Common myeloid progenitor, CD34-positive (primary cell): ENCODE measurements at regions not wholly inside any gene's neighbourhood (a gene's known extent, or its start where the extent isn't known, plus 50 kb on each side); places are given as distances from the start of the nearest gene placed in this dataset.

Source experiments
- CTCF ChIA-PET: fragments of 350-600 bp; sonication (Branson Sonifier 250); formaldehyde crosslinking; loops from one replicate; lab custom pipeline; 2021; ENCODE audit warnings: antibody characterized with exemption; lab: Charles Lee
- POLR2A ChIA-PET: fragments of 350-600 bp; sonication (Branson Sonifier 250); formaldehyde crosslinking; loops from one replicate; lab custom pipeline; 2021; ENCODE audit warnings: antibody characterized with exemption; lab: Charles Lee
- DNase-seq, 3 donors: peaks; one replicate each; pipeline versions ENCODE4 v3.0.0 to v3.0.0-alpha.2; 2013
- H3K27ac ChIP-seq, 2 experiments: 1 replicate in 1 of 2; 2 replicates in 1 of 2; pipeline ENCODE4 v1.7.0; 2013; ENCODE audit warnings: inconsistent platforms in 2 of 2, low read length in 2 of 2, mild to moderate bottlenecking in 2 of 2, low read depth in 1 of 2, moderate library complexity in 1 of 2; ENCODE audit not compliant: severe bottlenecking in 2 of 2, insufficient read depth in 1 of 2, poor library complexity in 1 of 2
- H3K27me3 ChIP-seq, 5 experiments: replicated peaks in 2 of 5; 1 replicate in 3 of 5; 2 replicates in 2 of 5; pipeline versions ENCODE4 v1.6.1 to v1.7.0; 2013; ENCODE audit warnings: low read length in 4 of 5, mild to moderate bottlenecking in 2 of 5, moderate library complexity in 2 of 5, inconsistent platforms in 1 of 5; ENCODE audit not compliant: insufficient read depth in 5 of 5, control insufficient read depth in 4 of 5
- H3K36me3 ChIP-seq, 4 experiments: 1 replicate in 2 of 4; 2 replicates in 2 of 4; pipeline versions ENCODE4 v1.6.1 to v1.7.0; 2013; ENCODE audit warnings: low read length in 3 of 4, control low read depth in 1 of 4, mild to moderate bottlenecking in 1 of 4; ENCODE audit not compliant: control insufficient read depth in 4 of 4, insufficient read depth in 4 of 4
- H3K4me1 ChIP-seq, 4 experiments: 1 replicate in 3 of 4; 2 replicates in 1 of 4; pipeline versions ENCODE4 v1.6.1 to v1.7.1; 2013; ENCODE audit warnings: low read length in 3 of 4, mild to moderate bottlenecking in 3 of 4, control low read depth in 1 of 4, inconsistent platforms in 1 of 4, moderate library complexity in 1 of 4; ENCODE audit not compliant: control insufficient read depth in 4 of 4, insufficient read depth in 4 of 4; ENCODE audit errors: control extremely low read depth in 1 of 4
- H3K4me3 ChIP-seq, 7 experiments: 1 replicate in 4 of 7; 2 replicates in 3 of 7; pipeline versions ENCODE4 v1.5.1 to v1.7.0; 2013; ENCODE audit warnings: mild to moderate bottlenecking in 7 of 7, low read length in 6 of 7, moderate library complexity in 6 of 7, inconsistent platforms in 2 of 7, low read depth in 2 of 7, control low read depth in 1 of 7; ENCODE audit not compliant: insufficient read depth in 4 of 7, control insufficient read depth in 1 of 7; ENCODE audit errors: extremely low read depth in 1 of 7
- H3K9me3 ChIP-seq, 5 experiments: 1 replicate in 4 of 5; 2 replicates in 1 of 5; pipeline versions ENCODE4 v1.6.1 to v1.7.1; 2013; ENCODE audit warnings: low read length in 4 of 5, mild to moderate bottlenecking in 2 of 5, inconsistent platforms in 1 of 5, low read depth in 1 of 5, moderate library complexity in 1 of 5; ENCODE audit not compliant: control insufficient read depth in 4 of 5, insufficient read depth in 2 of 5; ENCODE audit errors: control extremely low read depth in 1 of 5
- WGBS: methylation state at CpG from one replicate; pipeline ENCODE4 v1.1.5; 2013; ENCODE audit not compliant: insufficient coverage; 5-methylcytosine and 5-hydroxymethylcytosine counted together

- ChIA-PET CTCF (interaction anchor here (1.3 kb wide), 1 partner anchor 10 kb away, joined by 3 read pairs; no protein-coding TSS in a partner anchor), POLR2A (no interaction called here)
- Histone ChIP-seq H3K27ac (no peak overlapping the region), H3K27me3 (no peaks in the 10 kb centered on the region), H3K4me3 (no peak overlapping the region), H3K4me1 (peaks cover 12 to 23% (median 18%) of the 10 kb centered on the region in 4 experiments), H3K9me3 (peaks cover 0 to 4% (median 0%) of the 10 kb centered on the region in 5 experiments), H3K36me3 (no peaks in the 10 kb centered on the region)
- DNase-seq = no peak
- 100% methylated on average over 1 of the region's 3 CpGs for WGBS
These were observed 752.2 kb upstream of the MARCKS start for GRCh38 chr6:113104951-113105350.

- H3K9me3 ChIP-seq = peaks cover 0 to 6% (median 0%) of the 10 kb centered on the region in 5 experiments
- no peak for DNase-seq
- no CpG with 5 or more reads among the region's 1 CpG for WGBS
These were observed 746.9 kb upstream of the MARCKS start for GRCh38 chr6:113110211-113110610.

GRCh38 chr6:113111550-113111949 lies 745.6 kb upstream of the MARCKS start:
- Histone ChIP-seq H3K4me3 (no peak overlapping the region), H3K4me1 (no peaks in the 10 kb centered on the region), H3K27ac (no peak overlapping the region), H3K27me3 (no peaks in the 10 kb centered on the region), H3K36me3 (no peaks in the 10 kb centered on the region), H3K9me3 (peaks cover 0 to 6% (median 0%) of the 10 kb centered on the region in 5 experiments)
- ChIA-PET CTCF (no interaction called here), POLR2A (no interaction called here)
- no CpG with 5 or more reads among the region's 2 CpGs for WGBS
- DNase-seq = no peak

More at GRCh38 chr6:113110211-113110610, 746.9 kb upstream of the MARCKS start:
- Histone ChIP-seq H3K4me1 (no peaks in the 10 kb centered on the region), H3K36me3 (no peaks in the 10 kb centered on the region), H3K4me3 (no peak overlapping the region), H3K27me3 (no peaks in the 10 kb centered on the region), H3K27ac (no peak overlapping the region)
- CTCF ChIA-PET = no interaction called here
- POLR2A ChIA-PET = no interaction called here

- no peaks in the 10 kb centered on the region for H3K27me3 ChIP-seq
- H3K4me1 ChIP-seq = no peaks in the 10 kb centered on the region
- ChIA-PET POLR2A (no interaction called here), CTCF (no interaction called here)
- H3K9me3 ChIP-seq = peaks cover 0 to 6% (median 0%) of the 10 kb centered on the region in 5 experiments
- no peak overlapping the region for H3K4me3 ChIP-seq
- H3K36me3 ChIP-seq = no peaks in the 10 kb centered on the region
- WGBS = 75% methylated on average over 2 of the region's 2 CpGs
- H3K27ac ChIP-seq = no peak overlapping the region
- DNase-seq = no peak
These were observed 745.1 kb upstream of the MARCKS start for GRCh38 chr6:113112086-113112485.

- peaks cover 0 to 17% (median 2%) of the 10 kb centered on the region in 5 experiments for H3K27me3 ChIP-seq
- no peaks in the 10 kb centered on the region for H3K36me3 ChIP-seq
- CTCF ChIA-PET = no interaction called here
- POLR2A ChIA-PET = no interaction called here
- no peak overlapping the region for H3K4me3 ChIP-seq
- peaks cover 0 to 4% (median 1%) of the 10 kb centered on the region in 4 experiments for H3K4me1 ChIP-seq
- H3K27ac ChIP-seq = no peak overlapping the region
- 100% methylated on average over 1 of the region's 1 CpG for WGBS
- DNase-seq = peak in 2 of 3 donors; percentile 65 to 68
- peaks cover 0 to 8% (median 0%) of the 10 kb centered on the region in 5 experiments for H3K9me3 ChIP-seq
These were observed 741.9 kb upstream of the MARCKS start for GRCh38 chr6:113115196-113115595.

GRCh38 chr6:113120224-113120581 lies 736.9 kb upstream of the MARCKS start:
- peaks cover 0 to 48% (median 14%) of the 10 kb centered on the region in 5 experiments for H3K27me3 ChIP-seq
- CTCF ChIA-PET = no interaction called here
- no peak overlapping the region for H3K27ac ChIP-seq
- WGBS = no CpG with 5 or more reads among the region's 2 CpGs
- H3K9me3 ChIP-seq = peaks cover 0 to 7% (median 0%) of the 10 kb centered on the region in 5 experiments
- peak in 2 of 3 donors; percentile 65 to 72 for DNase-seq
- no peaks in the 10 kb centered on the region for H3K36me3 ChIP-seq
- POLR2A ChIA-PET = no interaction called here
- H3K4me1 ChIP-seq = peaks cover 3 to 14% (median 7%) of the 10 kb centered on the region in 4 experiments
- no peak overlapping the region for H3K4me3 ChIP-seq

GRCh38 chr6:113120582-113121285 lies 736.4 kb upstream of the MARCKS start:
- POLR2A ChIA-PET = no interaction called here
- Histone ChIP-seq H3K4me3 (no peak overlapping the region), H3K9me3 (peaks cover 0 to 7% (median 0%) of the 10 kb centered on the region in 5 experiments), H3K27me3 (peaks cover 0 to 50% (median 14%) of the 10 kb centered on the region in 5 experiments), H3K4me1 (peaks cover 3 to 14% (median 7%) of the 10 kb centered on the region in 4 experiments), H3K36me3 (no peaks in the 10 kb centered on the region), H3K27ac (no peak overlapping the region)
- DNase-seq = peak in 2 of 3 donors; percentile 44 to 54
- CTCF ChIA-PET = no interaction called here
- WGBS = 19% methylated on average over 7 of the region's 7 CpGs
